Stimulated activated CD4-positive, alpha-beta T cell treated with anti-CD3 and anti-CD28 coated beads, Interleukin-1b, Interleukin-23, amount 100 ng/mL, for 24 hours (primary cell): ENCODE measurements at regions not wholly inside any gene's neighbourhood (a gene's known extent, or its start where the extent isn't known, plus 50 kb on each side); places are given as distances from the start of the nearest gene placed in this dataset.

Source experiments
- DNase-seq, 4 experiments: peaks; one replicate each; pipeline ENCODE4 v3.0.0-alpha.2; 2020; ENCODE audit warnings: low read depth in 4 of 4, low spot score in 1 of 4

DNA sequence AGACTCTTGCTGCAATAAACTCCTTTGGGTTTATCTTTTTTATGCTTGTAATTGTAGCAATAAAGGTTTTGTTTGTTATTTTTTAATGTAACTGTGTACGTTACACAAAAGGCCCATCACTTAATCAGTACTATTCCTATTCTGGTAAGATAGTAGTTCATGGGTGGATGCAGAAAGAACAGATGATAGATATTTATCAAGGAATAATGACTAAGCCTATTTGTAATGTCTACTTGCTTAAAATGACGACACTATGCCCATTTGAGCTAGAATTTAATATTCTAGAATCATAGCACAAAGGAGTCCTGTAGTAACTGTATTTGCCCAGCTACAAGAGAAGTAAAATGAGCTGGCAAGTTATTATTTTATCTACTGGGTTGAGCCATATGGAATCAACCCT, 235.4 kb upstream of the DYNLRB2 start:
- no peak for DNase-seq

DNA sequence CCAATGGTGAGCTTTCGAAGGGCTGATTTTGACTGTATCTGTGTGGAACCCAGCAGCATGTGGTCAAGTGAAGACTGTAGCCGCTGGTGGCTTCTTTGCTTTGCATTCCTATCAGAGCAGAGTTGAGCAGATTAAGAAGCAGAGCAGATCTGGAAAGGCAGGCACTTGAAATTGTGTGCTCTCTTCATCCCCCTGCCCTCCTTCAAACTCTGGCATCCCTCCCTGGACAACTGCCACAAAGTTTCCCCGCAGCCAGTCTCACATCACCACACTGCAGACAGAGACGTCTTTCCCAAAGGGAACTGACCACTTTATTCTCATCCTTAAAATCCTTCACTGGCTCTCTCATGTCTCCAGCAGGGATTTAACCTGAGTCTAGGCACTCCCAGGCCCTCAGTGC, 237.1 kb upstream of the DYNLRB2 start:
- no peak for DNase-seq

GRCh38 chr16:80300876-80301275, 239.9 kb upstream of the DYNLRB2 start:
- no peak for DNase-seq

DNA sequence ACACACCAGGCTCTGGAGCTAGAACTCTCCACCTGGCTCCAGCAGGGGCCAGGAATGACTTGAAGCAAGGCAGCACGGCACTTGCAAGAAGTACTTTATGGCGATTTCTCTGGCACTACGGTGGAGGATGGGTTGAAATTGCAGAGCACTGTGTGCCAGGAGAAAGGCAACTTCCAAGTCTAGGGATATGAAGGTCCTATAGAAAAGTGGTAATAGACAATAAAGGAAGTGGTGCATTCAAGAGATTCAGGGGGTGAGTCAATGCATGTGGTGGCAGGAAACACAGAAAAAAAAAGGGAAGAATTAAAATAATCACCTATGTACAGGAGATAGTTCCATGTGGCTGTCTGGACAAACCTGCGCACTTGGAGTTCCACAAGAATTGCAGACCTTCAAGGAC, 240.3 kb upstream of the DYNLRB2 start:
- DNase-seq: no peak

DNA sequence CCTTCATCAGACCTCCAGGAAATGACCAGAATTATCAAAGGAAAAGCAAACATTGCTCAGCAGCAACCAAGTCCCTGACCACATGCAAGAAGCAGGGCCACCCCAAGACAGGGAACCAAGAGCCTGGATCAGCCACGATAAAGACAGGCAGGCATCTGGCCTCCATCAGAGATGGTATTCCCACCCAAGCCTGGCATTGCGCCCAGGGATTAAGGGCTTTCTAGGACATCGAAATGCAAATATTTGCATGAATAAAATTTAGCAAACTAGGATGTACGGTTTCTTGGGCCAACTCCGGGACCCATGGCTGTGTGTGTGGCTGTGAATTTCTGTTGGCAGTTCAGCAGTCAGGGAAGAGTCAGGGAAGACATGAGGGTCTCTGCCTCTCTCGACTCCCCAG, 241.4 kb upstream of the DYNLRB2 start:
- no peak for DNase-seq

- DNase-seq: no peak
Measured at GRCh38 chr16:80298676-80299075, 242.1 kb upstream of the DYNLRB2 start.

GRCh38 chr16:80296034-80296433, 244.8 kb upstream of the DYNLRB2 start:
- no peak for DNase-seq

DNA sequence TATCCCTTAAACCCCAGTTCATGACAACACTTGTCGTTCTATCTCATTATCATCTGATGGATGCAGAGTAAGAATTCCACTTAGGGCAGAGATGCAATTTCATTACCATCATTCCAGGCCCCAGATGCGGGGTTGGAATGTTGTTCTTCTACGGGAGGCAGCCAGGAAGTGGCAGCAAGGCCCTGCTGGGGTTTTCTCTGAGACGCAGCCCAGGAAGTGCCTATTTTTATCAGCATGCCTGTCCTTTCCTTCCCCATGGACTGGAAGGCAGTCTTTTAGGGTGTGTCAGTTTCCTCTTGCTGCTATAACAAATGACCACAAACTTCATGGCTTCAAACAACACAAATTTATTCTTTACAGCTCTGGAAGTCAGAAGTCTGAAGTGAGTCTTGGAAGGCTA, 246.6 kb upstream of the DYNLRB2 start:
- DNase-seq: no peak

DNA sequence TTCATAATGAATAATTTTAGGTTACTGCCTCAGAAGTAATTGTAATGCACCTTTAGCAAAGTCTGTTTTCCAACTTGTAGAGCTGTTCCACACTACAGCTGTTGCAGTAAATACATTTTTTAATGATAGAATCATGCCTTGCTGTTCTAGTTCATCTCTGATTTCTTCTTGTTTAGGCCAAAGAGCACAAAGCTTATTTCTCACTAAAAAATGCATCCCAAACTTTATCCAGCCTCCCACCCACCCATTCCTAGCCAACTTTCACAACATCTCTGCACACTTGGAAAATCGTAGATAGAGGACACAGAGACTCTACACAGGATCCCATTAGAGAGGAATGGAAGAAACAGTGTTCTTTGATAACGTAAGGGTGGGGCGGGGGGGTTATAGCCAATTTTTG, 252.2 kb upstream of the DYNLRB2 start:
- no peak for DNase-seq

GRCh38 chr16:80287674-80288073, 253.1 kb upstream of the DYNLRB2 start:
- no peak for DNase-seq

DNA sequence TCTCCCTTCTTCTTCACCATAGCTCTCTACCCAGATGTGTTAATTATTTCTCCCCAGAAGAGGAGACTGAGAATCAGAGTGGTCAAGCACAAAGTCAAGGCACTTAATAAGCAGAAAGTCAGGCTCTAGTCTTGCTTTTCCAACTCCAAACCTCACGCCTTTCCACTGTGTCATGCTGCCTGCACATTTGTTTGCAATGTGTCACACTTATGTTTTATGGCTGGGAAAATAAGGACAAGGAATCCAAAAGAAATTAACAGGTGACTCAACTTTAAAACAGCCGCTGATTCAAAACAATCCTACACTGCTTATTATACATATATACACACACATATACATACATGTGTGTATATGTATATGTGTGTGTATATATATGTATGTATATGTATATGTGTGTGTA, 255.7 kb upstream of the DYNLRB2 start:
- no peak for DNase-seq

GRCh38 chr16:80283466-80284392, 257.1 kb upstream of the DYNLRB2 start:
- no peak for DNase-seq

DNA sequence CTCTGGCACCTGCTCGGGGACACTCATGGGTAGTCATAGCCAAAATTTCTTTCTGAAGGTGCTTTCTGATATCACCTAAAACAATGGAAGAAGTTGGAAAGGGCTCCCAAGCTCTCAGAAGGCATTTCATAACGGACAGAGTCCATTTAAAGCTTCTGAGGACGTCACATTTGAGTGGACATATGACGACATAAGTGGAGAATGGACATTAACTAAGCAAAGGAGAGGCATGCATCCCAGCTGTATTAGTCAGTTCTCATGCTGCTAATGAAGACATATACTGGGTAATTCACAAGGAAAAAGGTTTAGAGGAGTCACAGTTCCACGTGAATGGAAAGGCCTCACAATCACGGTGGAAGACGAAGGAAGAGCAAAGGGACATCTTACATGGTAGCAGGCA, 260.2 kb upstream of the DYNLRB2 start:
- no peak for DNase-seq

- no peak for DNase-seq
Measured at GRCh38 chr16:80279656-80280055, 261.1 kb upstream of the DYNLRB2 start.

- DNase-seq: no peak
Measured at GRCh38 chr16:80277182-80277581, 263.6 kb upstream of the DYNLRB2 start.

- DNase-seq: no peak
Measured at GRCh38 chr16:80274576-80275191, 266.1 kb upstream of the DYNLRB2 start.

DNA sequence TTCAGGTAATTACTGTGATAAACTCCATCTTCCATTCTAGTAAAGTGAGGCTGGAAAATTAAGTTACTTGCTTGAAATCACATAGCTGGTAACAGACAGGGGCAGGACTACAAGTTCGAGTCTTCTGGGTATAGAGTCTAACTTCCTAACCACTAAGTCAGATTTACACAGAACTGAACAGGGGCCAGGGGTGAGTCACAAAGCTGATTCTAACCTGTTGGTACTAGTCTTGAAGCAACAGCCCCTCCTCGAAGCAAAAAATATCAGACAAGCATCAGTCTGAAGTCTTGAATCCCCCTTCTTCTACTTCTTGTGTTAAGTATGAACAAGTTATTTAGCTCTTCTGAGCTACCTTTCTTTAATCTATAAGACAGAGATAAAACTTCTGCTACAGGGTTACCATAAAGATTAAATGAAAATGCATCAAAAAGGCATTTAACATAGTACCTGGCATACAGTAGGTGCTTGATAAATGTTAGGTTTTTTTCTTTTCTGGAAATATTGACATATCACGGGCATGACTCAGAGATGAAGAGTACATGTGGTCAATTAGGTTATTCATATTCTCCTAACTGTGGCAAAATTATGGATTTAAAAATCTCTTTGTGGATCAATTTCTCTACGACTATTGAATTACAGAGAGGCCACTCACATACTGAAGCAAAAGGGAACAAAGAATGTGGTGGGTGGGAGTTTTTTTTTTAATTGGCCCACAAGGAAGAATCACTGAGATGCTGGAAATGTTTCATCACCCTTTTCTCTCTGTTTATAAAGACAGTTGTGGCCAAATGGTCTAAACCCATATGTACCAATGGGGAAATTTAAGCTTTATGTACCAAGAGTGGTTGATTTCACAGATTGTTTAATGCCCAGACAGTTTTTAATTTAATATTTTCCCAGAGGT, 266.9 kb upstream of the DYNLRB2 start:
- DNase-seq: no peak

- no peak for DNase-seq
Measured at GRCh38 chr16:80265624-80266306, 275.0 kb upstream of the DYNLRB2 start.

DNA sequence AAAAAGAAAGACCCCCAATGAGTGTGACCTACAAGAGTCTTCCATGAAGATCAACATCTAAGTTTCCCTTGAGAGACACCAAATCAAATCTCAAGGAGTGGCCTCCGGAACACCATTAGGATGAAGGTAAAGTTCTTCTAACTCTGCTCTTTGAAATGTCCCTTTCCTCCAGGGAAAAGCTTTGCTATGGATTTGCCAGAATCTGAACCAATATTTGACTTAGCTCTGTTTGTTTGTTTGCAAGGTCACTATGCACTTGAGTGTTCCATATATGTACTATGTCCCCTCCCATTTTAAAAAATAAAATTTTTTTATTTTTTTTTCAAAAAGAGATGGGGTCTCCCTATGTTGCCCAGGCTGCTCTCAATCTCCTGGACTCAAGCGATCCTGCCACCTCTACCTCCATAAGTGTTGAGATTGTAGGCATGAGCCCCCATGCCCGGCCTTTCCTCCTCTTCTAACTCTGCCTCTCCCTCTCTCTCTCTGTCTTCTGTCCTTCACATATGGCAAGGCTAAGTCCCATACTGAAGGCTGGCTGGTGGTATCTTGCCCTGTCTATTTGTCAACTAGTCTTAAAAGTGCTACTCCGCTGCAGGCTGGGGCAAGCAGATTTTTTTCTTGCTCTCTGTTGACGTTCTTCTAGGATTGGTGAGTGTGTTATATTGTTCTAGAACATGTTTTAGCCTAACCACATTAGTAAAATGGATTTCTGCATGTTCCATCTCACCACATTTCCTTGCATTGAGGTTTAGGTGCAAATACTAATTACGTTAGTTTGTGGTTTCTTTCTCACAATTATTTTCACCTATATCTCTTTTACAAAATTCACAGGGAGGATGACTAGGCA, 276.7 kb upstream of the DYNLRB2 start:
- no peak for DNase-seq

- no peak for DNase-seq
Measured at GRCh38 chr16:80263181-80263823, 277.5 kb upstream of the DYNLRB2 start.
